Right ventricle myocardium superior (tissue), 1 donor: ENCODE measurements at regions not wholly inside any gene's neighbourhood (a gene's known extent, or its start where the extent isn't known, plus 50 kb on each side); places are given as distances from the start of the nearest gene placed in this dataset.

Experiments
- ATAC-seq: fragments of 200-7000 bp; cut with Tn5 transposase; one replicate; pipeline ENCODE4 v1.9.1; 2020; ENCODE audit warnings: mild to moderate bottlenecking; ENCODE audit not compliant: poor library complexity
- DNase-seq: peaks from one replicate; pipeline ENCODE4 v3.0.0-alpha.2; 2020
- intact Hi-C: fragments of 100-400 bp; cut with DNase I; formaldehyde crosslinking; loops from one replicate; pipeline ENCODE4 v1.11.2; 2022
- donor health status: DM: no; HTN: yes; CAD: no; lungs with severe emphysema.

- intact Hi-C loops, result no loop called here
- DNase-seq (no peak), ATAC-seq (no peak)
These were observed 1115.1 kb downstream of the XPNPEP1 start for GRCh38 chr10:108808228-108808627.

GRCh38 chr10:108801775-108802517, 1121.4 kb downstream of the XPNPEP1 start:
- intact Hi-C loops, result no loop called here
- ATAC-seq, result no peak
- no peak for DNase-seq

DNA sequence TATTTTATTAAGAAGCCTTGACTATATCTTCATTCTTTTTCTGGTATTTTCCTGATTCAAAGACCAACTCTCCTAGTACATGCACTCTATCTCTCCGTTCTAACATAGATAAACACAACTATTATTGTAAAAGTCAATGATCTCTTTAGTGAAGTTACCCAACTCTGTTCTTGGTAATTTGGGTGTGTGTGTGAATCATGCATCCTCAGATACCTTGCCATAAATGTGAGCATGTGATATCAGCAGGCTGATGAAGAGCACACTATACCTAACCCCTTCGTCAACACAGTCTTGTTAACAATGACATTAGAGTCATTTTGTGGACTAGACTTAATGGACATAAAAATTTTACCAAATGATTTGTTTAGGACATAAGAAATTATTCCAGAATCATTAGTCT, 1122.1 kb downstream of the XPNPEP1 start:
- intact Hi-C loops, result no loop called here
- ATAC-seq, result no peak
- DNase-seq, result no peak

GRCh38 chr10:108797573-108797972, 1125.7 kb downstream of the XPNPEP1 start:
- ATAC-seq, result no peak
- intact Hi-C loops, result no loop called here
- no peak for DNase-seq

GRCh38 chr10:108791794-108792474, 1131.4 kb downstream of the XPNPEP1 start:
- intact Hi-C loops, result no loop called here
- no peak for DNase-seq
- no peak for ATAC-seq

DNA sequence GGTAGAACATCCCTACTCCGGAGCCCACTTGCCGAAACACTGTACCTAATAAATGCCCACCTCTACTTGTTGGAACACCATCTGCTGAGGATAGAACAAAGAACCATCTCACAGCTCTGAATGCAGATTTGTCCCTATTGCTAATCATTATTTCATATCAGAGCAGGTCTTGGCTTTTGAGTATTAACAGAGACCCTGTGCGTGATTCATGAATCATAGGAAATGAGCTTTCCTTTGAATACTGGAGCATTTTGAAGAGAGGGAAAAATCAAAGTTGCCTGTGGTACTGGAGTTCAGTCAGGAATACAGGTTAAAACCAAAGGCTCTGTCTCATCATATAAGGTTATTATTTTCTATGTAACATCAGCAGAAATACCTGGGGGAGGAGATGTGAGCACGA, 1132.3 kb downstream of the XPNPEP1 start:
- intact Hi-C loops, result no loop called here
- ATAC-seq (no peak), DNase-seq (no peak)

DNA sequence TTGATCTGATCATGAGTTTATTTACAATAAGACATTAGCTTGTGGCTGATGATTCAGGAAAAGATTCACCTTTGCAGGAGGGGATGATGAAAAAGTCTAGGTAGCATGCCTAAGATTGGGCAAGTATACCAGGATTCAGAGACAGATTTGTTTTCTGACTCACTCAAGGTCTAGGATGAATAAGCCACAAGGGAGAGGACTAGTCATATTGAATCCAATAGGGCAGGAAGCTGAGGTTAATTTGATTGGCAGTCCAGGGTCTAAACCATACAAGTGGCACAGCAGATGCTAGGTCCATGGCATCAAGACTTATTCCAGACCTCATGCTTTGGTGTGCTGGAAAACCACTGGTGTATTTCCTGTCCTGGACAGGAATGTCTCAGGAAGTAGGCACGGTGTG, 1133.4 kb downstream of the XPNPEP1 start:
- no peak for DNase-seq
- intact Hi-C loops, result no loop called here
- ATAC-seq, result no peak

GRCh38 chr10:108789336-108789735, 1134.0 kb downstream of the XPNPEP1 start:
- no peak for ATAC-seq
- intact Hi-C loops, result no loop called here
- DNase-seq, result no peak

DNA sequence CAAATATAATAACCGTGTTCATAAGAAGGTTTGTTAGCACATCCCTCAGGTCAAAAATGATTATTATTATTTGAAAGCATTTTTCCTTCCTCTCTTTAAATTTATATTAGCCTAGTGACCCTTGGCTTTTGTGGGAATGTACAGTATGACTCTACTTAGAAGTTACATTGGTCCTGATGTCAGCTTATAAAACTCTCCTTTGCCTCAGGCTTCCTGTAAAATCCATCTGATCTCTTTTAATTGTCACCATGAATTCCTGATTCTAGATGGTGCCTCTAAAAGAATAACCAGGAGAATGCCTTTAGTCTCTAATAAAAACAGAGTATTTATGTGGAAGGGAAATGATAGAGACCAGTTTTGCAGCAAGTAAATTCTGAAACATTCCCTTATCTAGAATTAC, 1134.4 kb downstream of the XPNPEP1 start:
- intact Hi-C loops, result no loop called here
- ATAC-seq, result no peak
- DNase-seq, result no peak

- no peak for ATAC-seq
- intact Hi-C loops, result no loop called here
- no peak for DNase-seq
These were observed 1135.4 kb downstream of the XPNPEP1 start for GRCh38 chr10:108787932-108788331.

DNA sequence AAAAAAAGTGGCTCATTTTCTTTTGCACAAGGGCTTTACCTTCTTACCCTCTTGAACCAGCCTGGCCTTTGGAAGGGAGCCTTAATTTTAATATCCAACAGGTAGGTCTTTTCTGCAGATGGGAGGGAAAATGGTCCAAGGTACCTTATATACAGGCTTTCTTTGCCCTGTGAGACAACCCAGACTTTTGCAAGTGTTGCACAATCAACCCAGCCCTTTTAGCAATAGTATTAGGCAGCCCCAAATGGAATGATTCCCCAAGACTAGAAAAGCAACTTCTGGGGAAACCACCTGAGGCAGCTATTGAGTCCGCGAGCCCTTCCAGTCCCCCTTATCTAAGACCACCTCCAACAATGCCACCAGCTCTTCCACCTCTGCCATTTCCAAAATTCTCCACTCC, 1138.3 kb downstream of the XPNPEP1 start:
- ATAC-seq (no peak), DNase-seq (no peak)
- intact Hi-C loops, result no loop called here

DNA sequence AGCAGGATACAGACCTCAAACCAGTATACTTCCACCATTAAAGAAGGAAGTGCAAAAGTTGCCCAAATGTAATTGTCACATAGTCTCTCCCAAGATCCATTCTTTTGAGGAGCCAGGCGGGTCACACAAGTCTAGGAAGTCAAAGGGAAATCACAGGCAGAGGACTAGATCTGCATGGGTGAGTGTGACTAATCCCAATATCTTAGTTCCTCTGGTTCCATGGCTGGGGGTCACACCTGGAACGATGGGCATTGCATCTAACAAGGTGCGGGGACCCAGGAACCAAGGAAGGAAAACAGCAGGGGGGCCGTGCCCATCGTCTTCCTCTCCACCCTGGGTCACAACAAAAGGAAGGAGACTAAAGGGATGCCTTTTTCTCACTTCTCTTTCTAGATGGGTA, 1138.8 kb downstream of the XPNPEP1 start:
- ATAC-seq (no peak), DNase-seq (no peak)
- intact Hi-C loops, result no loop called here

DNA sequence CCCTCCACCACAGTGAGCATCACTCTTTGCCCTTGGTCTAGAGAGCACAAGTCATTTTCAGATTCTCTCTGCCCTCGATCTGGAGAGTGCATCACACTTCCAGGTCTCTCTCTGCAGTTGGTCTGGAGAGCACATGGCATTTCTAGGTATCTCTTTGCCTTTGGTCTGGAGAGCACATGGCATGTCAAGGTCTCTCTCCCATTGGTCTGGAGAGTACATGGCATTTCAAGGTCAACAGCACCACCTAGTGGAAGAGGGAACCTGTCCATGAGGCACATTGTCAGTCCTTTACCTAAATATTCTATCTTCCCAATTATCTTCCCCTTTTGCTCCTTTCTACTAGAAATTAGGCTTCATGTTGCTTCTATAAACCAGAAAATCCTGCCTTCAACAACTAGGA, 1139.4 kb downstream of the XPNPEP1 start:
- no peak for DNase-seq
- intact Hi-C loops, result no loop called here
- no peak for ATAC-seq

DNA sequence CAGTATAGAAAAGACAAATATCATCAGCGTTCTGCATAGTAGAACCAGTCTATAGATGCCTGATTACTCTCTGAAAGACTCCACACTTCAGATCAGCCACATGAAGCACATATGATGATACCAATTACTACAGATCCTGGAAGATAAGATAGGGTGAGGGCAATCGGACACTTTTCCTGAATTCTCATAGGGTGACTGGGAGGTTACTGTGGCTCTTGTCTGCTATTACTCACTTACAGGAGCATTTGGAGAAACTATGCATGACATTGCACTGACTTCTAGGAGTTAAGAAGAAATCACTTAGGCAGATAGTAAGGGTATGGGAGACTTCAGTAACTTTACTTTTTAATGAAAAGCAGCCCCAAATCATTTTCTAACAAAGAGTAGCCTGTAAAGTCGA, 1140.9 kb downstream of the XPNPEP1 start:
- intact Hi-C loops, result no loop called here
- ATAC-seq (no peak), DNase-seq (no peak)

GRCh38 chr10:108779501-108779900, 1143.8 kb downstream of the XPNPEP1 start:
- intact Hi-C loops, result no loop called here
- ATAC-seq (no peak), DNase-seq (no peak)

GRCh38 chr10:108775911-108776475, 1147.3 kb downstream of the XPNPEP1 start:
- no peak for ATAC-seq
- intact Hi-C loops, result no loop called here
- DNase-seq, result no peak

GRCh38 chr10:108771106-108771505, 1152.2 kb downstream of the XPNPEP1 start:
- ATAC-seq (no peak), DNase-seq (no peak)
- intact Hi-C loops, result no loop called here

GRCh38 chr10:108765794-108766193, 1157.5 kb downstream of the XPNPEP1 start:
- intact Hi-C loops, result no loop called here
- no peak for ATAC-seq

GRCh38 chr10:108757946-108758345, 1165.4 kb downstream of the XPNPEP1 start:
- no peak for ATAC-seq
- DNase-seq, result no peak
- intact Hi-C loops, result no loop called here

More at GRCh38 chr10:108765794-108766193, 1157.5 kb downstream of the XPNPEP1 start:
- DNase-seq, result no peak

- DNase-seq, result no peak
- intact Hi-C loops, result no loop called here
- ATAC-seq, result no peak
These were observed 1167.7 kb downstream of the XPNPEP1 start for GRCh38 chr10:108755646-108756045.
